Esophagus squamous epithelium (tissue), 4 donors: ENCODE measurements at regions not wholly inside any gene's neighbourhood (a gene's known extent, or its start where the extent isn't known, plus 50 kb on each side); places are given as distances from the start of the nearest gene placed in this dataset.

Experiments
- POLR2A ChIP-seq, 4 donors: fragments of 450-650 bp; IDR thresholded peaks; one replicate each; pipeline ENCODE4 v1.6.1; 2017; ENCODE audit warnings: antibody characterized with exemption in 4 of 4, mild to moderate bottlenecking in 4 of 4, moderate library complexity in 3 of 4
- TF ChIP-seq, protein P1 (sequence below), 6 experiments: fragments of 450-650 bp in 4 of 6; fragments of 200-600 bp in 2 of 6; sonication (generic) in 2 of 6; IDR thresholded peaks; one replicate each; pipeline ENCODE4 v1.5.1; 2016 to 2019; ENCODE audit warnings: antibody characterized with exemption in 6 of 6, mild to moderate bottlenecking in 4 of 6, moderate library complexity in 4 of 6

DNA sequence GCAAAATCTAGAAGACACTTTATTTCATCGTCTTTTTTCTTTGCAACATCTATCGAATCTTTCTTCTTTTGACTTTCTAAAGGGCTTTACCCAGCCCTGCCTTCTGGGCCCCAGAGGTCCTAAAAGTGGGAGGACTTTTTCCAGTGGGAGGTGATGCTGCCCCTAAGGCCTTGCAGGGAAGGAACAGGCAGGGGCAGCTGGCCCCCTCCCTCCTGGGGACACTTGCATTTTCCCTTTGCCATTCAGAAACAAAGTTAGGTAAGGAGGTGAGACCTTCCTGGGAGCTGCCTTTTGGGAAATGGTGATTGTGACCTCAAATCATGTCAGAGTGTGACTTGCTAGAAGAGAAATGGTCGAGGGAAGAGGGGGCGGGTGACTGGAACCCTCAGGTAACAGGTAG is 132.7 kb downstream of the GLI2 start:
- TF ChIP-seq POLR2A (IDR thresholded peaks at IDR 0.05): no peak
- TF ChIP-seq, protein P1, sequence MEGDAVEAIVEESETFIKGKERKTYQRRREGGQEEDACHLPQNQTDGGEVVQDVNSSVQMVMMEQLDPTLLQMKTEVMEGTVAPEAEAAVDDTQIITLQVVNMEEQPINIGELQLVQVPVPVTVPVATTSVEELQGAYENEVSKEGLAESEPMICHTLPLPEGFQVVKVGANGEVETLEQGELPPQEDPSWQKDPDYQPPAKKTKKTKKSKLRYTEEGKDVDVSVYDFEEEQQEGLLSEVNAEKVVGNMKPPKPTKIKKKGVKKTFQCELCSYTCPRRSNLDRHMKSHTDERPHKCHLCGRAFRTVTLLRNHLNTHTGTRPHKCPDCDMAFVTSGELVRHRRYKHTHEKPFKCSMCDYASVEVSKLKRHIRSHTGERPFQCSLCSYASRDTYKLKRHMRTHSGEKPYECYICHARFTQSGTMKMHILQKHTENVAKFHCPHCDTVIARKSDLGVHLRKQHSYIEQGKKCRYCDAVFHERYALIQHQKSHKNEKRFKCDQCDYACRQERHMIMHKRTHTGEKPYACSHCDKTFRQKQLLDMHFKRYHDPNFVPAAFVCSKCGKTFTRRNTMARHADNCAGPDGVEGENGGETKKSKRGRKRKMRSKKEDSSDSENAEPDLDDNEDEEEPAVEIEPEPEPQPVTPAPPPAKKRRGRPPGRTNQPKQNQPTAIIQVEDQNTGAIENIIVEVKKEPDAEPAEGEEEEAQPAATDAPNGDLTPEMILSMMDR (IDR thresholded peaks at IDR 0.05): no peak
